ENCODE measurements at regions not wholly inside any gene's neighbourhood (a gene's known extent, or its start where the extent isn't known, plus 50 kb on each side); places are given as distances from the start of the nearest gene placed in this dataset.

DNA sequence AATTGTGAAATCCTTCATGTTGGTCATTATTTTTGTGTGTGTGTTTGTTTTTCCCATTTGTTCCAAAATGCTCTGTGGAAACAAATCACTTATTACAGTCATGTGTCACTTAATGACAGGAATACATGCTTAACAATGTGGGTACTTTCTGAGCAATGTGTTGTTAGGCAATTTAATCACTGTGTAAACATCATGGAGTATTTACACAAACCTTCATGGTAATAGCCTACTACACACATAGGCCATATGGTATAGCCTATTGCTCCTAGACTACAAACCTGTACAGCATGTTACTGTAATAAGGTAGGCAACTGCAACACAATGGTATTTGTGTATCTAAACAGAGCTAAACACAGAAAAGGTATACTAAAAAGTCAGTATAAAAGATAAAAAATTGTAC lies 388.9 kb upstream of the PPP1R2C start:
- DNase-seq (no peak), ATAC-seq (ENCODE audit: low read depth in 2 of 2) (no peak)
- Mint-ChIP-seq H3K27ac (no peak overlapping the region), H3K27me3 (no peaks in the 10 kb centered on the region), H3K4me1 (peaks cover 7 to 16% (median 12%) of the 10 kb centered on the region in 4 donors), H3K9me3 (peaks cover 0 to 4% (median 0%) of the 10 kb centered on the region in 7 donors), H3K4me3 (no peak overlapping the region), H3K36me3 (peaks cover 4% of the 10 kb centered on the region)
- Histone ChIP-seq H3K9me3 (ENCODE audit: control insufficient read depth in 2 of 2, low read length in 2 of 2) (peaks cover 0 to 4% of the 10 kb centered on the region in 2 experiments), H3K4me3 (ENCODE audit: low read depth, low read length) (no peak overlapping the region), H3K36me3 (ENCODE audit: control insufficient read depth, insufficient read depth, low read length) (no peaks in the 10 kb centered on the region), H3K4me1 (ENCODE audit: control insufficient read depth, insufficient read depth, low read length, poor library complexity, severe bottlenecking) (no peaks in the 10 kb centered on the region), H3K27me3 (ENCODE audit: control insufficient read depth, insufficient read depth, low read length) (no peaks in the 10 kb centered on the region), H3K27ac (ENCODE audit: insufficient read depth, low read length, poor library complexity, severe bottlenecking) (no peak overlapping the region)

DNA sequence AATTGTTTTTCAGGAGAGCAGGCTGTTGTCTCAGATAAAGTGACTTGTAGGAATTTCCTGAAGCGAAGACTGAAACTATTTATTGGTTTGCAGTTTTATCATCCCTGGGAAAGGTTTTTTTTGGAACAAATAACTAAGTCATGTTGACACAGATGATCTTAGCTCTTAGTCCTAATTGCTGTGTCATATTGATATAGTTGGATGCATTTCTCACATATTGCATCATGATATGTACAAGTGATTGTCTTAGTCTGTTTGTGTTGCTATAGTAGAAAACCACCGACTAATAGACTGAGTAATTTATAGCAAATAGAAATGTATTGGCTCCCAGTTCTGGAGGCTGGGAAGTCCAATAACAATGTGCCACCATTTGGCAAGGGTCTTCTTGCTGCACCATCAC lies 397.5 kb upstream of the PPP1R2C start:
- peaks cover 2 to 11% (median 5%) of the 10 kb centered on the region in 4 donors for H3K4me1 Mint-ChIP-seq

DNA sequence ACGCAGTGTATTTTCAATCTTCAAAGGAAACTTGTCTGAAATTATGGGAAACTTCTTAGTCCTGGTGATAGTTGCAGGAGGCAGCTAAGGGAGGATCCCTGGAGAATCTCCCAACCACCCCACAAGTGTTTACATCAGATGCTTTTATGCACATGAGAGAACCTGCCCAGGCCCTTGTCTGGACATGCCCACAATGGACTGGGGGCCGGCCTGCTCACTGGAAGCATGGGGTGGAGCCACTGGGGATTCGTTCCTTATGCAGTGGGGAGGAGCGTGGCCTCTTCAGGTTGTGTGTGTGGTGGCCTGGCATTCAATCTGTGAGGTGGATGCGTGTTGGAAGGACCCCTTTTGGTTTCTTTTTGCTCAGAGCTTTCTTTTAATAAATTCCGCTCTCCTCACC lies 398.7 kb upstream of the PPP1R2C start:
- H3K4me3 ChIP-seq (ENCODE audit: low read depth, low read length), result no peak overlapping the region
- H3K27me3 ChIP-seq (ENCODE audit: control insufficient read depth, insufficient read depth, low read length), result no peaks in the 10 kb centered on the region
- Mint-ChIP-seq H3K4me1 (peaks cover 7 to 15% (median 10%) of the 10 kb centered on the region in 4 donors), H3K36me3 (peaks cover 8% of the 10 kb centered on the region), H3K4me3 (no peak overlapping the region), H3K9me3 (peaks cover 0 to 10% (median 0%) of the 10 kb centered on the region in 7 donors), H3K27me3 (no peaks in the 10 kb centered on the region), H3K27ac (no peak overlapping the region)
- ATAC-seq (ENCODE audit: low read depth in 2 of 2) (no peak), DNase-seq (no peak)
- no peaks in the 10 kb centered on the region for H3K4me1 ChIP-seq (ENCODE audit: control insufficient read depth, insufficient read depth, low read length, poor library complexity, severe bottlenecking)
- H3K27ac ChIP-seq (ENCODE audit: insufficient read depth, low read length, poor library complexity, severe bottlenecking), result no peak overlapping the region
- no peaks in the 10 kb centered on the region for H3K36me3 ChIP-seq (ENCODE audit: control insufficient read depth, insufficient read depth, low read length)
- peaks cover 0 to 2% of the 10 kb centered on the region in 2 experiments for H3K9me3 ChIP-seq (ENCODE audit: control insufficient read depth in 2 of 2, low read length in 2 of 2)

More for the DNA sequence above, 397.5 kb upstream of the PPP1R2C start:
- Mint-ChIP-seq H3K27me3 (no peaks in the 10 kb centered on the region), H3K9me3 (peaks cover 0 to 10% (median 0%) of the 10 kb centered on the region in 7 donors), H3K4me3 (no peak overlapping the region), H3K27ac (peak overlapping the region in 1 of 3 donors; percentile 32), H3K36me3 (peaks cover 8% of the 10 kb centered on the region)
- H3K36me3 ChIP-seq (ENCODE audit: control insufficient read depth, insufficient read depth, low read length), result no peaks in the 10 kb centered on the region
- H3K4me3 ChIP-seq (ENCODE audit: low read depth, low read length), result no peak overlapping the region
- H3K27me3 ChIP-seq (ENCODE audit: control insufficient read depth, insufficient read depth, low read length), result no peaks in the 10 kb centered on the region
- H3K9me3 ChIP-seq (ENCODE audit: control insufficient read depth in 2 of 2, low read length in 2 of 2), result peaks cover 0 to 2% of the 10 kb centered on the region in 2 experiments
- DNase-seq, result no peak
- H3K4me1 ChIP-seq (ENCODE audit: control insufficient read depth, insufficient read depth, low read length, poor library complexity, severe bottlenecking), result no peaks in the 10 kb centered on the region
- H3K27ac ChIP-seq (ENCODE audit: insufficient read depth, low read length, poor library complexity, severe bottlenecking), result no peak overlapping the region
- no peak for ATAC-seq (ENCODE audit: low read depth in 2 of 2)

DNA sequence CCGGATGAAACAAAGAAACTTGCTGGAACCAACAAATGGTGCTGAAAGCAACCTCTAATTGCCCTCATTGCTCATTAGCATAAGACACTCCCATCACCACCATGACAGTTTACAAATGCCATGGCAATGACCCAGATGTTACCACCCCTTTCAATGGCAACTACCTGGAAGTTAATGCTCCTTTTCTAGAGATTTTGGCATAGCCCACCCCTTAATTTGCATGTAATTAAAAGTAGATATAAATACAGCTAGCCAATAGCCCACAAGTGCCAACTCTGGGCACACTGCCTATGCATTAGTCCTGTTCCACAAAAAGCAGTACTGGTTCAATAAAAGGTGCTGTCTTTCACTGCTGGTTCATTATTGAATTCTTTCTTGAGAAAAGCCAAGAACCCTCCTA lies 410.3 kb upstream of the PPP1R2C start:
- Histone ChIP-seq H3K27ac (ENCODE audit: insufficient read depth, low read length, poor library complexity, severe bottlenecking) (no peak overlapping the region), H3K27me3 (ENCODE audit: control insufficient read depth, insufficient read depth, low read length) (no peaks in the 10 kb centered on the region), H3K9me3 (ENCODE audit: control insufficient read depth in 2 of 2, low read length in 2 of 2) (no peaks in the 10 kb centered on the region), H3K4me3 (ENCODE audit: low read depth, low read length) (no peak overlapping the region), H3K4me1 (ENCODE audit: control insufficient read depth, insufficient read depth, low read length, poor library complexity, severe bottlenecking) (no peaks in the 10 kb centered on the region), H3K36me3 (ENCODE audit: control insufficient read depth, insufficient read depth, low read length) (no peaks in the 10 kb centered on the region)
- Mint-ChIP-seq H3K27me3 (peaks cover 7% of the 10 kb centered on the region), H3K36me3 (no peaks in the 10 kb centered on the region), H3K9me3 (peaks cover 0 to 6% (median 0%) of the 10 kb centered on the region in 7 donors), H3K27ac (no peak overlapping the region), H3K4me3 (no peak overlapping the region), H3K4me1 (peaks cover 0 to 12% (median 6%) of the 10 kb centered on the region in 4 donors)
- DNase-seq (no peak), ATAC-seq (ENCODE audit: low read depth in 2 of 2) (no peak)

DNA sequence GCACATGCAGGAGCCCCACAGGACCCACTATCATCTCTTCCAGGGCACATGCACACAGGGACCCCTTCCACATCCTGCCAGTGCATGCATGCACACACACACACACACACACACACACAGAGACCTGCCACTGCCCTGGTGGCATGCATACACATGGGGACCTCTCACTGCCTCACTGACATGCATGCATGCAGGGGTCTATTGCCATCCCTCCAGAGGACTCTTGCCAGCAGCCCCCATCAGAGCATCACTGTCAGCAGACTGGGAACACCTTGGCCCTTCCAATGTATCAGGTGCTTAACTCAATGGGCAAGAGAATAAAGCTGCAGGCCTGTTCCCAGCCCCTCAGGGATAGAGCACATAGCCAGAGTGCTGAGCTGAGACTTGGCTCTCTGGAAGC lies 433.6 kb upstream of the PPP1R2C start:
- no peaks in the 10 kb centered on the region for H3K36me3 ChIP-seq (ENCODE audit: control insufficient read depth, insufficient read depth, low read length)
- Mint-ChIP-seq H3K9me3 (peaks cover 0 to 34% (median 17%) of the 10 kb centered on the region in 7 donors), H3K4me1 (no peaks in the 10 kb centered on the region), H3K36me3 (no peaks in the 10 kb centered on the region), H3K4me3 (no peak overlapping the region), H3K27me3 (no peaks in the 10 kb centered on the region), H3K27ac (no peak overlapping the region)
- H3K27ac ChIP-seq (ENCODE audit: insufficient read depth, low read length, poor library complexity, severe bottlenecking), result no peak overlapping the region
- no peaks in the 10 kb centered on the region for H3K27me3 ChIP-seq (ENCODE audit: control insufficient read depth, insufficient read depth, low read length)
- peaks cover 6 to 19% of the 10 kb centered on the region in 2 experiments for H3K9me3 ChIP-seq (ENCODE audit: control insufficient read depth in 2 of 2, low read length in 2 of 2)
- DNase-seq (no peak), ATAC-seq (ENCODE audit: low read depth in 2 of 2) (no peak)
- no peaks in the 10 kb centered on the region for H3K4me1 ChIP-seq (ENCODE audit: control insufficient read depth, insufficient read depth, low read length, poor library complexity, severe bottlenecking)
- no peak overlapping the region for H3K4me3 ChIP-seq (ENCODE audit: low read depth, low read length)

GRCh38 chrX:43218198-43218597 lies 437.9 kb upstream of the MAOA start:
- Mint-ChIP-seq H3K4me3 (no peak overlapping the region), H3K9me3 (peaks cover 0 to 15% (median 8%) of the 10 kb centered on the region in 7 donors), H3K36me3 (no peaks in the 10 kb centered on the region), H3K4me1 (peaks cover 0 to 7% (median under 1%) of the 10 kb centered on the region in 4 donors), H3K27me3 (no peaks in the 10 kb centered on the region), H3K27ac (no peak overlapping the region)
- H3K4me1 ChIP-seq (ENCODE audit: control insufficient read depth, insufficient read depth, low read length, poor library complexity, severe bottlenecking), result no peaks in the 10 kb centered on the region
- DNase-seq (no peak), ATAC-seq (ENCODE audit: low read depth in 2 of 2) (no peak)
- H3K9me3 ChIP-seq (ENCODE audit: control insufficient read depth in 2 of 2, low read length in 2 of 2), result peaks cover 5 to 8% of the 10 kb centered on the region in 2 experiments
- H3K27me3 ChIP-seq (ENCODE audit: control insufficient read depth, insufficient read depth, low read length), result no peaks in the 10 kb centered on the region
- no peaks in the 10 kb centered on the region for H3K36me3 ChIP-seq (ENCODE audit: control insufficient read depth, insufficient read depth, low read length)
- H3K4me3 ChIP-seq (ENCODE audit: low read depth, low read length), result no peak overlapping the region
- no peak overlapping the region for H3K27ac ChIP-seq (ENCODE audit: insufficient read depth, low read length, poor library complexity, severe bottlenecking)

- Histone ChIP-seq H3K36me3 (ENCODE audit: control insufficient read depth, insufficient read depth, low read length) (no peaks in the 10 kb centered on the region), H3K27me3 (ENCODE audit: control insufficient read depth, insufficient read depth, low read length) (no peaks in the 10 kb centered on the region), H3K27ac (ENCODE audit: insufficient read depth, low read length, poor library complexity, severe bottlenecking) (no peak overlapping the region), H3K9me3 (ENCODE audit: control insufficient read depth in 2 of 2, low read length in 2 of 2) (no peaks in the 10 kb centered on the region), H3K4me1 (ENCODE audit: control insufficient read depth, insufficient read depth, low read length, poor library complexity, severe bottlenecking) (no peaks in the 10 kb centered on the region), H3K4me3 (ENCODE audit: low read depth, low read length) (no peak overlapping the region)
- no peaks in the 10 kb centered on the region for H3K36me3 Mint-ChIP-seq
- DNase-seq (no peak), ATAC-seq (ENCODE audit: low read depth in 2 of 2) (no peak)
- H3K27ac Mint-ChIP-seq, result no peak overlapping the region
- H3K9me3 Mint-ChIP-seq, result peaks cover 0 to 9% (median 1%) of the 10 kb centered on the region in 7 donors
- H3K4me1 Mint-ChIP-seq, result peaks cover 0 to 9% (median 8%) of the 10 kb centered on the region in 4 donors
- no peak overlapping the region for H3K4me3 Mint-ChIP-seq
- no peaks in the 10 kb centered on the region for H3K27me3 Mint-ChIP-seq
Observed at GRCh38 chrX:43224496-43224895, 431.6 kb upstream of the MAOA start.

- Histone ChIP-seq H3K27ac (ENCODE audit: insufficient read depth, low read length, poor library complexity, severe bottlenecking) (no peak overlapping the region), H3K4me3 (ENCODE audit: low read depth, low read length) (no peak overlapping the region), H3K27me3 (ENCODE audit: control insufficient read depth, insufficient read depth, low read length) (no peaks in the 10 kb centered on the region), H3K4me1 (ENCODE audit: control insufficient read depth, insufficient read depth, low read length, poor library complexity, severe bottlenecking) (no peaks in the 10 kb centered on the region), H3K9me3 (ENCODE audit: control insufficient read depth in 2 of 2, low read length in 2 of 2) (no peaks in the 10 kb centered on the region), H3K36me3 (ENCODE audit: control insufficient read depth, insufficient read depth, low read length) (no peaks in the 10 kb centered on the region)
- no peak for ATAC-seq (ENCODE audit: low read depth in 2 of 2)
- DNase-seq, result no peak
- Mint-ChIP-seq H3K4me3 (no peak overlapping the region), H3K27me3 (no peaks in the 10 kb centered on the region), H3K36me3 (no peaks in the 10 kb centered on the region), H3K9me3 (peaks cover 0 to 9% (median 0%) of the 10 kb centered on the region in 7 donors), H3K27ac (no peak overlapping the region), H3K4me1 (peaks cover 0 to 8% (median 6%) of the 10 kb centered on the region in 4 donors)
Observed at GRCh38 chrX:43225626-43226328, 430.3 kb upstream of the MAOA start.
